HCEC 1CT (cell line): ENCODE measurements at regions not wholly inside any gene's neighbourhood (a gene's known extent, or its start where the extent isn't known, plus 50 kb on each side); places are given as distances from the start of the nearest gene placed in this dataset.
"Not testable (repeated sequence)": the region's sequence is repeated elsewhere in the genome, so short reads cannot be mapped to it uniquely, and the experiment has no call there.

Source experiments
- DNase-seq: peaks from one replicate; pipeline ENCODE4 v3.0.0-alpha.2; 2017

DNA sequence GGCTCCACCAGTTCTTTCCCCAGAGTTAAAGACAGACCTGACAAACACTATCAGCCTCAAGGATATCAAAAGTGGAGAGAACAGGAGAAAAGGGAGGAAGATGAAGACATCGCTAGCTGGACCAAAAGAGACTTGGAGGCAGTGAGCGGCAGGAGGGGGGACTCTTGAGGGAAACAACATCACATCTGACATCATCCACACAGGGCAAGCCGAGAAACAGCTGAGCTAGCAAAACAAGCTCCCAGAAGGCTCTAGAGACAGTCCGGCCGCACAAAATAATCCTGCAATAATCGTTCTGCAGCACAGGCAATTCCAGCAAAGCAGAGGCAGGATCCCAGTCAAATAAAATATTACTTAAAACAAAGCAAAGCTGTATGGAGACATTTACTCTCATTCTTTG, 239.8 kb downstream of the EN1 start:
- no peak for DNase-seq

- DNase-seq: no peak
These were observed 242.6 kb downstream of the EN1 start for GRCh38 chr2:118604811-118605210.

- no peak for DNase-seq
These were observed 243.1 kb downstream of the EN1 start for GRCh38 chr2:118604371-118604770.

- DNase-seq: no peak
These were observed 248.3 kb downstream of the EN1 start for GRCh38 chr2:118599141-118599540.

GRCh38 chr2:118596620-118597019, 250.8 kb downstream of the EN1 start:
- no peak for DNase-seq

- DNase-seq: no peak
These were observed 254.2 kb downstream of the EN1 start for GRCh38 chr2:118593257-118593656.

GRCh38 chr2:118591223-118591622, 256.2 kb downstream of the EN1 start:
- no peak for DNase-seq

DNA sequence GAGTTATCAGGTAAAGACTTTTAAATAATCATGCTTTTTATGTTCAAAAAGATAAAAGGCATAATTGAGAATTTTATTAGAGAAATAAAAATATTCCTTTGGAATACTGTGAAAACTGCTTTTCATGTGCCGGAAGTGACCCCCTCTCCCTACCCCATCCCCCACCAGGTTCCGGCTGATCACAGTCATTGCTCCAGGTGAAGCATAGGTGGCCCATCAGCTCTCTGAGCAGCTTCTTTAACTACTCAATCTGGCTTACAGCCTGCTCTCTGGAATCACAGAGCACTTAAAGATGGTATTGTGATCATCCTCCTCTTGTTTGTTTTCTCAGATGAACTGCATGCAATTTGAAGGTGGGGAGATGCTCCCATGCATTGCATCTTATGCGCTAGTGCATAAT, 257.7 kb downstream of the EN1 start:
- DNase-seq: no peak

GRCh38 chr2:118588850-118589249, 258.6 kb downstream of the EN1 start:
- no peak for DNase-seq

- no peak for DNase-seq
These were observed 261.1 kb downstream of the EN1 start for GRCh38 chr2:118586312-118586711.

DNA sequence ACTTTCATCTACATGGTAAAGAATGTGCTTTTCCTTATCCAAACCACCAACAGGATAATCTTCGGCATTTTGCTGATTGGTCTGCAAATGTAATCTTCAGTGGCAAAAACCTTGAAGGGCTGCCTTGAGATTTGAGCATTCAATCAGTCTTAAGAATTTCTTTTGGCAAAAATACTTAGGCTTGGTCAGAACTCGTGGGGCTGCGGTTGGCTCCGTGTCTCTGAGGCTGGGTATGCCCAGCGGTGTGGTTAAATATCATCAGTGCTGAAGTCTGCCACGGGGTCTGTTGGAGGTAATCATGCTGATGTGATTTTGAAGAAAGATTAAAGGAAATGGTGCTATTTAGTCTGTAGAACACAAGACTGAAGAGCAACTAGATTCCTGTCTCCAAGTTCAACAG, 262.6 kb downstream of the EN1 start:
- DNase-seq: no peak

- DNase-seq: no peak
These were observed 263.2 kb downstream of the EN1 start for GRCh38 chr2:118584062-118584749.

- no peak for DNase-seq
These were observed 265.4 kb downstream of the EN1 start for GRCh38 chr2:118582058-118582457.

DNA sequence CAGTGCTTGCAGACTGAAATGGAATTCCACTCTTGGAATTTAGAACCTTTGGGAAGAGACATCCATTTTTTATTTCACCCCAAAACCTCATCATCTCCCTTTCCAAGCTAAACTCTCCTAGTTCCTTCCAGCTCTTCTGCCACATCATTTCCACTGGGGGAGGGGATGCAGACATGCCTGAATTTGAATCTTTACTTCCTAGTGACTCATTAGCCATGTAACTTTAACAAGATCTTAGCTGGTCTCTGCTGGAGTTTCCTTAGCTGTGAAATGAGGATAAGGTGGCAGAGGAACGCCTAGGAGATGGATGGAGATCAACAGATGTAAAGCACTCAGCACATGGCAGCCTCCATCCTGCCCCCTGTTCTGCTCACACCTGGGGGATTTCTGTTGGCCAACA, 266.8 kb downstream of the EN1 start:
- no peak for DNase-seq

GRCh38 chr2:118580107-118580506, 267.3 kb downstream of the EN1 start:
- DNase-seq: no peak

DNA sequence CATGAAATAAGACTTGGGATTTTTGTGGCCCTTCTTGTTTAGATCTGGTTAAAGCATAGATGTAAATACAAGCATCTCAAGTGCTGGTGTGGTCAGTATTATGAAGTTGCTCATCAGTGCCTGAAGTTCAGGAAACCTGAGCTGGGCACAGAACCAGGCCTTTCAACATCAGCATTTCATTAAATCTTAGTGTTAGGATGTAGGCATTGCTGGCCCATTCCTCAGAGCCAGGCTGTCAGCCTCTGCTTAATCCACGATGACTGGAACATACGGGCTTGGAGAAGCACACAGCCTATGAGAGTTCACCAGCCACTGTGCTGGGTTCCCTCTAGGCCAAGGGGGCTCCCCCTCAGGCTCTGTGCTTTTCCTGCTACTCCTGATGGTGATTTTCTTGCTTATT, 270.2 kb downstream of the EN1 start:
- no peak for DNase-seq

DNA sequence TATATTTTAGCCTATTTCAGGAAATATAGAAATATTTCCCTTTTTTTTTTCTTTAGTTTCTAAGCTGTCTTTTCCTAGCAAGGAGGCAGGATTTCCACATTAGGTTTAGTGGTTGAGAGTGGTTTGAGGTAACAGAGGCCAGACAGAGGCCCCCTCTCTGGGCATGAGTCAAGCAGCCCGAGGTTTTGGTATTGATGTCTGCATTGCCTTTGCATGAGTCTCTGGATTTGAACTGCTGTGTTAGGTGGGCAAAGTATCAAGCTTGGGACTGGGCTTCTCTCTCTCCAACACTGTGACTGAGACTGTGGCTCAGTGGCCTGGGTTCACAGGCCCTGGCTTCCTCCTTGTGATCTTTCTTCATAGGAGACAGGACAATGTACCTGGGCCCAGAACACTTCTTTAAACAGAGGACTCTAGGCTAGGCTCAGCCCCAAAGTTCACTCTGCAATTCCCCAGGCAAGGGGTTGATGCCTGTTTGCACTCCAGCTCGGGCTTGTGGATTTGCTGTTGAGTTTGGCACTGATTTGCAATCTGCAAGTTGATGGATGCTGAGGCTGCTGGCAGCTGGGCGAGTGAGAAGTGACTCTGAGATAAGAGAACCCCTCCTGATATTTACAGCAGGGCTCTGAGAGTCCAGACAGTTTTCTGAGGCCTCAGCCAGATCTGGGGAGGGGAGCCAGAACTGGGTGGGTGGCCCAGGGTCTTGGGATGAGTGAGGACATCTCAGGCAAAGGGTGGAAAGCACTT, 271.2 kb downstream of the EN1 start:
- no peak for DNase-seq

DNA sequence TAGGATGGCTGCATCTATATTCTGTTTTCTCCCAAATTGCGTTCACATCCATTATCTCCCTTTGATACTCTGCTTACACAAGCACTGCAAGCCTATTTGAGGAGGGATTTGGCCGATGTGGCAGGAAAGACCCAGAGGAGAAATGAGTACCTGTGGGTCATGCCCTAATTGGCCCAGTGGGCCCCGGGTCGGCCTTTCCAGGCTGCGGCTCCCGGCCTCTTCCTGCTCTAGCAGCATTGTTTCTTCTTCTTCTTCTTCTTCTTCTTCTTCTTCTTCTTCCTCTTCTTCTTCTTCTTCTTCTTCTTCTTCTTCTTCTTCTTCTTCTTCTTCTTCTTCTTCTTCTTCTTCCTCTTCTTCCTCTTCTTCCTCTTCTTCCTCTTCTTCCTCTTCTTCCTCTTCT, 275.1 kb downstream of the EN1 start:
- not testable (repeated sequence) for DNase-seq

- no peak for DNase-seq
These were observed 277.4 kb downstream of the EN1 start for GRCh38 chr2:118569876-118570535.

- no peak for DNase-seq
These were observed 278.7 kb downstream of the EN1 start for GRCh38 chr2:118568700-118569099.

DNA sequence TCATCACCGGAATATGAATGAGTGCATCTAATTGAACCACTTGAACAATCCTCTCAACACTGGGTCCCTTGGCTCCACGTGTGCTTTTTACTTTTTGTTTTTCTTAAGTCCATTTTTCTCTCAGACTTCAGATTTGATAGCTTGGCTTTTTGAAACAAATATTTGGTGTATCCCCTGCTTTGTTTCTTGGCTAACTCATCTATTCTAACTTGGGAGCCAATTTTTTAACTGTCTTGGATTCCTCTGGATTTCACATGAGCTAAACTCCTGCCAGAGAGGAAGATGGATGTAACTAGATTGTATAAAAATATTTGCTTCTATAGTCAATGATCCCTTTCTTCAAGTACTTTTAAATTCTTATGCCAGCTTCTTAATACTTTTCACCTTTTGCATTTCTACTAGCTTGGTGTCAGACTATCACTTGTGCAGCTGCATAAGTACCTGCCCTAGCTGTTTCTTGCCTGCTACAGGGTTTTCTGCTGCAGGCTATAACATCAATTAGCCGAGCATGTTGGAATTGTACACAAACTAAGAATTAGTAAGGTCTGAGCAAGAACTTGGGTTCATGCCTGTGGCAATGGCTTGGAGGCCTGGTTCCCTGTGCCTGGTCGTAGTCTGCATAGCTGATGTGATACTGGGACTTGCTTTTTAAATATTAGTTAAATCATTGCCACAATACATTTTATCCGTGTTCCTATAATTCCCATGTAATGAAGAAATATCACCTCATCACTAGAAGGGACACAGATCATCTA, 281.5 kb downstream of the EN1 start:
- DNase-seq: no peak

- no peak for DNase-seq
These were observed 282.1 kb downstream of the EN1 start for GRCh38 chr2:118565301-118565700.

DNA sequence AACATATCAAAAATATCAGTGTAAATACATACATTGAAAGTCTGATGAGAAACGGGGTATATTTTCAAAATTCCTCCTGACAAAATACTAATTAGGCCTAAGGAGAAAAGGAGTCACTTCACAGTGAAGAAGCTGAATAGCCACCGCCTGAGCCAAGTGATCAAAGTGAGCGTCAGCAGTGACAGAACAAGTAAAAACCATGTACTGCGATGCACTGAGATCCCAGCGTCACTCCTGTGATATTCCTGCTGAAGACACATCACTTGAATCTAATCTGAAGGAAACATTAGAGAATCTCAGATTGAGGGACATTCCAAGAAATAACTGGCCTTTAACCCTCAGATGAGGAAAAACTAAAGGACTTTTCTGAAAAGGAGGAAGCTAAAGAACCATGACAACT, 285.3 kb downstream of the EN1 start:
- DNase-seq: no peak
